ENCODE measurements at regions not wholly inside any gene's neighbourhood (a gene's known extent, or its start where the extent isn't known, plus 50 kb on each side); places are given as distances from the start of the nearest gene placed in this dataset.
"Not testable (repeated sequence)": the region's sequence is repeated elsewhere in the genome, so short reads cannot be mapped to it uniquely, and the experiment has no call there.

- H3K27me3 Mint-ChIP-seq (ENCODE audit: unreplicated experiment) = peaks cover 2% of the 10 kb centered on the region
- no peak for DNase-seq (ENCODE audit: low spot score)
Observed at GRCh38 chr11:115613986-115614632, 109.9 kb upstream of the CADM1 start.

GRCh38 chr11:115613004-115613403, 108.8 kb upstream of the CADM1 start:
- no peaks in the 10 kb centered on the region for H3K36me3 Mint-ChIP-seq (ENCODE audit: low read depth, unreplicated experiment)
- H3K4me3 Mint-ChIP-seq (ENCODE audit: unreplicated experiment) = no peak overlapping the region
- DNase-seq (ENCODE audit: low spot score) = no peak
- peaks cover 8% of the 10 kb centered on the region for H3K4me1 Mint-ChIP-seq (ENCODE audit: unreplicated experiment)
- TF ChIP-seq CTCF (IDR thresholded peaks at IDR 0.05; ENCODE audit: unreplicated experiment) = no peak
- peaks cover 2% of the 10 kb centered on the region for H3K27me3 Mint-ChIP-seq (ENCODE audit: unreplicated experiment)
- no peak overlapping the region for H3K27ac Mint-ChIP-seq (ENCODE audit: unreplicated experiment)
- no peaks in the 10 kb centered on the region for H3K9me3 Mint-ChIP-seq (ENCODE audit: unreplicated experiment)

More at GRCh38 chr11:115613986-115614632, 109.9 kb upstream of the CADM1 start:
- Mint-ChIP-seq H3K4me3 (ENCODE audit: unreplicated experiment) (no peak overlapping the region), H3K27ac (ENCODE audit: unreplicated experiment) (no peak overlapping the region), H3K4me1 (ENCODE audit: unreplicated experiment) (peaks cover 10% of the 10 kb centered on the region), H3K9me3 (ENCODE audit: unreplicated experiment) (no peaks in the 10 kb centered on the region), H3K36me3 (ENCODE audit: low read depth, unreplicated experiment) (no peaks in the 10 kb centered on the region)
- TF ChIP-seq CTCF (IDR thresholded peaks at IDR 0.05; ENCODE audit: unreplicated experiment) = no peak

- TF ChIP-seq CTCF (IDR thresholded peaks at IDR 0.05; ENCODE audit: unreplicated experiment) = no peak
- H3K27ac Mint-ChIP-seq (ENCODE audit: unreplicated experiment) = no peak overlapping the region
- no peaks in the 10 kb centered on the region for H3K9me3 Mint-ChIP-seq (ENCODE audit: unreplicated experiment)
- no peak for DNase-seq (ENCODE audit: low spot score)
- no peak overlapping the region for H3K4me3 Mint-ChIP-seq (ENCODE audit: unreplicated experiment)
- H3K27me3 Mint-ChIP-seq (ENCODE audit: unreplicated experiment) = peaks cover 2% of the 10 kb centered on the region
- peaks cover 2% of the 10 kb centered on the region for H3K4me1 Mint-ChIP-seq (ENCODE audit: unreplicated experiment)
- H3K36me3 Mint-ChIP-seq (ENCODE audit: low read depth, unreplicated experiment) = no peaks in the 10 kb centered on the region
Observed at GRCh38 chr11:115612046-115612730, 108.0 kb upstream of the CADM1 start.

- TF ChIP-seq CTCF (IDR thresholded peaks at IDR 0.05; ENCODE audit: unreplicated experiment) = no peak
- Mint-ChIP-seq H3K36me3 (ENCODE audit: low read depth, unreplicated experiment) (no peaks in the 10 kb centered on the region), H3K4me3 (ENCODE audit: unreplicated experiment) (no peak overlapping the region), H3K4me1 (ENCODE audit: unreplicated experiment) (peaks cover 11% of the 10 kb centered on the region), H3K9me3 (ENCODE audit: unreplicated experiment) (no peaks in the 10 kb centered on the region), H3K27ac (ENCODE audit: unreplicated experiment) (no peak overlapping the region), H3K27me3 (ENCODE audit: unreplicated experiment) (peaks cover 2% of the 10 kb centered on the region)
- DNase-seq (ENCODE audit: low spot score) = no peak
Observed at GRCh38 chr11:115611343-115611742, 107.1 kb upstream of the CADM1 start.

GRCh38 chr11:115610908-115611307, 106.7 kb upstream of the CADM1 start:
- Mint-ChIP-seq H3K4me3 (ENCODE audit: unreplicated experiment) (no peak overlapping the region), H3K9me3 (ENCODE audit: unreplicated experiment) (no peaks in the 10 kb centered on the region), H3K27me3 (ENCODE audit: unreplicated experiment) (peaks cover 2% of the 10 kb centered on the region), H3K36me3 (ENCODE audit: low read depth, unreplicated experiment) (no peaks in the 10 kb centered on the region), H3K4me1 (ENCODE audit: unreplicated experiment) (peaks cover 13% of the 10 kb centered on the region), H3K27ac (ENCODE audit: unreplicated experiment) (no peak overlapping the region)
- DNase-seq (ENCODE audit: low spot score) = no peak
- no peak for TF ChIP-seq CTCF (IDR thresholded peaks at IDR 0.05; ENCODE audit: unreplicated experiment)

GRCh38 chr11:115610234-115610633, 106.0 kb upstream of the CADM1 start:
- not testable (repeated sequence) for H3K36me3 Mint-ChIP-seq (ENCODE audit: low read depth, unreplicated experiment); H3K4me3 Mint-ChIP-seq (ENCODE audit: unreplicated experiment); DNase-seq (ENCODE audit: low spot score); H3K9me3 Mint-ChIP-seq (ENCODE audit: unreplicated experiment); H3K27ac Mint-ChIP-seq (ENCODE audit: unreplicated experiment); H3K27me3 Mint-ChIP-seq (ENCODE audit: unreplicated experiment)
- H3K4me1 Mint-ChIP-seq (ENCODE audit: unreplicated experiment) = peaks cover 13% of the 10 kb centered on the region

Measured in endothelial cell (in vitro differentiated cells).